Fibroblast of villous mesenchyme (primary cell): ENCODE measurements at regions not wholly inside any gene's neighbourhood (a gene's known extent, or its start where the extent isn't known, plus 50 kb on each side); places are given as distances from the start of the nearest gene placed in this dataset.

Source experiments
- DNase-seq: peaks from one replicate; pipeline ENCODE4 v3.0.0-alpha.2; 2010; ENCODE audit warnings: low read depth
- H3K4me3 ChIP-seq: 2 replicates; pipeline ENCODE4 v1.5.1; 2011; ENCODE audit warnings: low read depth, mild to moderate bottlenecking, low read length
- CTCF ChIP-seq: IDR thresholded peaks from 2 replicates; pipeline ENCODE4 v1.5.1; 2012; ENCODE audit warnings: low read depth, mild to moderate bottlenecking, low read length; ENCODE audit not compliant: insufficient read depth

DNA sequence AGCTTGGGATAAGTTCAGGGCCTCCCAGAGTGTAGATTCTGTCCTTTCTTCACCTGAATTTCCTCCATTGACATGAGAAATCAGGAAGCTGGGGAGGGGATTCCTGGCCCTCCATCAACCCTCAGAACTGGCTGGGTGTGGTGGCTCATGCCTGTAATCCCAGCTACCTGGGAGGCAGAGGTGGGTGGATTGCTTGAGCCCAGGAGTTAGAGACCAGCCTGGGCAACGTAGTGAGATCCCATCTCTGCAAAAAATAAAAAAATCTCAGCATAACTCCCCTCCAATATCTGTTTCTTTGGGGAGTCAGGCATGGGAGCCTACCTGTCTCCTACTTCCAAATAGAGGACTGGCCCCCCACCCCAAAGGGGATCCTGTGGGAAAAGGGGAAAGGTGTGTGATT, 59.8 kb upstream of the TBX3 start:
- no peak for DNase-seq
- H3K4me3 ChIP-seq: no peak overlapping the region
- TF ChIP-seq CTCF: no peak

GRCh38 chr12:114743289-114743688, 59.3 kb upstream of the TBX3 start:
- H3K4me3 ChIP-seq: no peak overlapping the region
- no peak for TF ChIP-seq CTCF
- DNase-seq: no peak

- no peak for TF ChIP-seq CTCF
- DNase-seq: no peak
- no peak overlapping the region for H3K4me3 ChIP-seq
These were observed 58.4 kb upstream of the TBX3 start for GRCh38 chr12:114742363-114742762.

GRCh38 chr12:114741940-114742339, 58.0 kb upstream of the TBX3 start:
- no peak for TF ChIP-seq CTCF
- H3K4me3 ChIP-seq: no peak overlapping the region
- no peak for DNase-seq

DNA sequence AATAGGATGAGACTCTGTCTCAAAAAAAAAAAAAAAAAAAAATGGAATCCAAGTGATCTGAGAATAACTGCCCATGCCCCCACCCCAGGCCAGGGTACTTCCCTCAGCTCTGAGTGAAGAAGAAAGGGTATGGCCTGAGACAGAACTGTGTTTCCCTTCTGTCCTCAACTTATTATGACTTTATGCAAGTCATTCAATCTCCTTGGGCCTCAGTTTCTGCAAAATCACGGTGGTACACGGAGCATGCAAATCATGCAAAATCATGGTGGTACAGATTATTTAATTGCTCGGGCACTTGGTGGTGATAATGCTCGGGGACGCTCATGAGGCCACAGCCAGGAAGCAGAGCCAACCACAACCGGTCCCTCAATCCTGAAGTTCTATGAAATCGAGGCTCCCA, 56.5 kb upstream of the TBX3 start:
- no peak for DNase-seq
- no peak for TF ChIP-seq CTCF
- H3K4me3 ChIP-seq: no peak overlapping the region

DNA sequence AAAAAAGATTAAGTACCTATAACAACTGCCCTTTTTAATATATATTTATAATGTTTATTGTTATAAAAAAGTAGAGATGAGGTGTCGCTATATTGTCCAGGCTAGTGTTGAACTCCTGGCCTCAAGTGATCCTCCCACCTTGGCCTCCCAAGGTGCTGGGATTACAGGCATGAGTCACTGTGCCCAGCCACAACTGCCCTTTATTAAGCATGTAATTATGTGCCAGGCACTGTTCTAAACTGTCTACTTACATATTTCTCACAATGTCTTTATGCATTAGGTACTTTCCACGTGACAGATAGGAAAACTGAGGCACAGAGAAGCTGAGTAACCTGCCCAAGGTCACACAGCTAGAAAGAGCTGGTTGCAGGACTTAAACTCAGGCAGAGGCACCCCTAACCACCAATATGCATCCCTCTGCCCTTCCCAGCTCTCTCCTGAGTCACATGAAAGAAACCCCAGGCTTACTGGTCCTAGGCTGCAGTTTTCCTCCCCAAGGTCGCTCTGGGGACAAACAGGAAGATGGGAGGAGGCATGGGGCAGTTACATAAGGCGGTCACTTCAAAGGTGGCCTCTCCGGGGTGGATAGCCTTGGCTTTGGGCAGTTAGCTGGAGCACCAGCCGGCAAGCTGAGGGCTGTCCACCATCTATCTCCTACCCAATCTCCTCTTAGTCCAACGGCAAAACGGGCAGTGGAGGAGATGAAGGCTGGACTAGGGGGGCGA, 54.6 kb upstream of the TBX3 start:
- DNase-seq: no peak
- no peak overlapping the region for H3K4me3 ChIP-seq
- TF ChIP-seq CTCF: no peak

- DNase-seq: no peak
- H3K4me3 ChIP-seq: no peak overlapping the region
- TF ChIP-seq CTCF: no peak
These were observed 51.9 kb upstream of the TBX3 start for GRCh38 chr12:114735680-114736374.
